H1 (cell line): ENCODE measurements at regions not wholly inside any gene's neighbourhood (a gene's known extent, or its start where the extent isn't known, plus 50 kb on each side); places are given as distances from the start of the nearest gene placed in this dataset.

Experiments used
- CTCF ChIA-PET: fragments of 300-600 bp; sonication (Branson Sonifier 250); formaldehyde crosslinking; loops from one replicate; lab custom pipeline; 2021; ENCODE audit not compliant: partially characterized antibody; lab: Charles Lee
- POLR2A ChIA-PET: fragments of 300-600 bp; sonication (Branson Sonifier 250); formaldehyde crosslinking; loops from one replicate; lab custom pipeline; 2021; ENCODE audit warnings: inconsistent platforms; ENCODE audit not compliant: partially characterized antibody; lab: Charles Lee
- DNase-seq, 2 experiments: peaks; one replicate each; pipeline versions ENCODE4 v3.0.0 to v3.0.0-alpha.2; 2010 to 2022; ENCODE audit warnings: low spot score in 2 of 2, low read depth in 1 of 2, mixed read lengths in 1 of 2
- FAIRE-seq: peaks from 2 replicates; lab custom pipeline; 2011; peaks lifted over from hg19 to GRCh38; lab: Jason Lieb, UNC
- H2AFZ ChIP-seq: 2 replicates; pipeline ENCODE4 v1.8.1; 2012; ENCODE audit warnings: low read length, inconsistent platforms
- H2AK5ac ChIP-seq: 2 replicates; pipeline ENCODE4 v1.6.1; 2013; ENCODE audit warnings: low read depth, low read length
- H2BK120ac ChIP-seq: replicated peaks from 2 replicates; pipeline ENCODE3; 2013; ENCODE audit warnings: low read depth, low read length, inconsistent platforms
- H2BK12ac ChIP-seq: 2 replicates; pipeline ENCODE4 v1.6.1; 2013; ENCODE audit warnings: low read depth, low read length
- H2BK15ac ChIP-seq: 2 replicates; pipeline ENCODE4 v1.6.1; 2013; ENCODE audit warnings: low read length
- H2BK20ac ChIP-seq: 2 replicates; pipeline ENCODE4 v1.6.1; 2013; ENCODE audit warnings: low read length
- H2BK5ac ChIP-seq: 2 replicates; pipeline ENCODE4 v1.6.1; 2013; ENCODE audit warnings: low read depth, low read length
- H3K14ac ChIP-seq: 2 replicates; pipeline ENCODE4 v1.6.1; 2013; ENCODE audit warnings: inconsistent platforms; ENCODE audit not compliant: insufficient read length
- H3K18ac ChIP-seq: 2 replicates; pipeline ENCODE4 v1.6.1; 2013; ENCODE audit warnings: low read length; ENCODE audit errors: extremely low read depth
- H3K23ac ChIP-seq: 2 replicates; pipeline ENCODE4 v1.6.1; 2013; ENCODE audit warnings: inconsistent platforms; ENCODE audit not compliant: insufficient read length
- H3K23me2 ChIP-seq: 2 replicates; pipeline ENCODE4 v1.6.1; 2013; ENCODE audit warnings: low read depth, low read length
- H3K27ac ChIP-seq: 2 replicates; pipeline ENCODE4 v1.6.1; 2011; ENCODE audit warnings: low read depth, low read length, inconsistent platforms
- H3K27me3 ChIP-seq, 4 experiments: replicated peaks in 1 of 4; 1 replicate in 1 of 4; 2 replicates in 3 of 4; pipeline versions ENCODE4 v1.6.1 to v1.8.1; 2011 to 2013; ENCODE audit warnings: low read length in 3 of 4, mild to moderate bottlenecking in 3 of 4, inconsistent platforms in 2 of 4, mixed read lengths in 2 of 4, moderate library complexity in 1 of 4; ENCODE audit not compliant: control insufficient read depth in 3 of 4, insufficient read depth in 3 of 4; ENCODE audit errors: extremely low read depth in 1 of 4
- H3K36me3 ChIP-seq, 4 experiments: 2 replicates each; pipeline versions ENCODE4 v1.6.1 to v1.8.1; 2011 to 2013; ENCODE audit warnings: mild to moderate bottlenecking in 4 of 4, low read length in 3 of 4, moderate library complexity in 2 of 4, control low read depth in 1 of 4, inconsistent platforms in 1 of 4; ENCODE audit not compliant: insufficient read depth in 4 of 4, control insufficient read depth in 2 of 4
- H3K4ac ChIP-seq: replicated peaks from 2 replicates; pipeline ENCODE3; 2013; ENCODE audit warnings: low read length, low read depth, mixed read lengths, inconsistent platforms; ENCODE audit not compliant: insufficient read length
- H3K4me1 ChIP-seq, 4 experiments: replicated peaks in 1 of 4; 1 replicate in 1 of 4; 2 replicates in 3 of 4; pipeline versions ENCODE4 v1.6.1 to v1.8.1; 2011 to 2013; ENCODE audit warnings: low read length in 3 of 4, inconsistent platforms in 2 of 4, mixed read lengths in 1 of 4; ENCODE audit not compliant: insufficient read depth in 4 of 4, control insufficient read depth in 3 of 4
- H3K4me2 ChIP-seq, 2 experiments: 2 replicates each; pipeline versions ENCODE4 v1.6.1 to v1.8.1; 2011 to 2013; ENCODE audit warnings: low read depth in 2 of 2, low read length in 2 of 2, control low read depth in 1 of 2, inconsistent platforms in 1 of 2, mild to moderate bottlenecking in 1 of 2; ENCODE audit not compliant: insufficient read depth in 1 of 2
- H3K4me3 ChIP-seq, 4 experiments: fragments of 200-600, 300-600 bp in 1 of 4; sonication (generic), shearing (Covaris generic), sonication (Bioruptor Twin) in 1 of 4; 2 replicates each; pipeline versions ENCODE4 v1.5.1 to v1.8.1; 2011 to 2016; ENCODE audit warnings: low read length in 4 of 4, low read depth in 3 of 4, control low read depth in 2 of 4, inconsistent platforms in 2 of 4, mild to moderate bottlenecking in 2 of 4, mixed read lengths in 1 of 4, moderate library complexity in 1 of 4; ENCODE audit not compliant: insufficient read depth in 2 of 4; ENCODE audit errors: extremely low read depth in 1 of 4
- H3K56ac ChIP-seq: replicated peaks from 2 replicates; pipeline ENCODE3; 2013; ENCODE audit warnings: low read depth, mild to moderate bottlenecking, mixed read lengths, low read length, inconsistent platforms; ENCODE audit not compliant: insufficient read length
- H3K79me1 ChIP-seq: 2 replicates; pipeline ENCODE4 v1.6.1; 2013; ENCODE audit warnings: low read depth, low read length, control low read depth
- H3K79me2 ChIP-seq, 2 experiments: 2 replicates each; pipeline versions ENCODE4 v1.6.1 to v1.8.1; 2012 to 2013; ENCODE audit warnings: low read length in 2 of 2, mild to moderate bottlenecking in 2 of 2, inconsistent platforms in 1 of 2; ENCODE audit not compliant: insufficient read depth in 2 of 2, control insufficient read depth in 1 of 2
- H3K9ac ChIP-seq, 4 experiments: replicated peaks in 1 of 4; 1 replicate in 1 of 4; 2 replicates in 3 of 4; pipeline versions ENCODE4 v1.6.1 to v1.8.1; 2011 to 2013; ENCODE audit warnings: low read depth in 3 of 4, low read length in 3 of 4, control low read depth in 2 of 4, mild to moderate bottlenecking in 2 of 4, moderate library complexity in 2 of 4, inconsistent platforms in 1 of 4; ENCODE audit errors: extremely low read depth in 1 of 4
- H3K9me3 ChIP-seq, 2 experiments: 2 replicates each; pipeline versions ENCODE4 v1.6.1 to v1.8.1; 2012 to 2013; ENCODE audit warnings: mild to moderate bottlenecking in 2 of 2, moderate library complexity in 2 of 2, control low read depth in 1 of 2, inconsistent platforms in 1 of 2, low read depth in 1 of 2, low read length in 1 of 2, mixed read lengths in 1 of 2; ENCODE audit not compliant: insufficient read depth in 2 of 2
- H4K20me1 ChIP-seq, 2 experiments: replicated peaks in 1 of 2; 2 replicates each; pipeline versions ENCODE3 to v1.8.1; 2011 to 2013; ENCODE audit warnings: inconsistent platforms in 2 of 2, low read length in 2 of 2, mild to moderate bottlenecking in 1 of 2; ENCODE audit not compliant: insufficient read depth in 2 of 2, control insufficient read depth in 1 of 2
- H4K5ac ChIP-seq: 2 replicates; pipeline ENCODE4 v1.6.1; 2013; ENCODE audit warnings: low read length, low read depth, mixed read lengths, inconsistent platforms; ENCODE audit not compliant: insufficient read length
- H4K8ac ChIP-seq: 2 replicates; pipeline ENCODE4 v1.8.0; 2013; ENCODE audit warnings: mild to moderate bottlenecking, moderate library complexity, low read length, inconsistent platforms; ENCODE audit not compliant: insufficient read depth; ENCODE audit errors: extremely low read depth
- H4K91ac ChIP-seq: replicated peaks from 2 replicates; pipeline ENCODE3; 2013; ENCODE audit warnings: low read length, mixed read lengths, inconsistent platforms; ENCODE audit not compliant: insufficient read length
- E2F6 ChIP-seq: IDR thresholded peaks from 2 replicates; pipeline ENCODE4 v1.6.1; 2012; ENCODE audit warnings: inconsistent platforms
- EP300 ChIP-seq, 2 experiments: IDR thresholded peaks; 1 replicate in 1 of 2; 2 replicates in 1 of 2; pipeline ENCODE4 v1.6.1; 2011 to 2012; ENCODE audit warnings: low read depth in 2 of 2, low read length in 2 of 2, mild to moderate bottlenecking in 2 of 2, borderline replicate concordance in 1 of 2, inconsistent platforms in 1 of 2, moderate library complexity in 1 of 2
- HDAC6 ChIP-seq: IDR thresholded peaks from one replicate; pipeline ENCODE4 v1.7.1; 2012; ENCODE audit warnings: low read depth, mild to moderate bottlenecking, inconsistent platforms, low read length, moderate library complexity
- KDM5A ChIP-seq: fragments of 200-600 bp; IDR thresholded peaks from 2 replicates; pipeline ENCODE4 v1.7.1; 2012; ENCODE audit warnings: mild to moderate bottlenecking, low read length, inconsistent platforms, mixed read lengths
- PHF8 ChIP-seq: fragments of 200-600 bp; sonication (generic); conservative IDR thresholded peaks from 2 replicates; pipeline ENCODE4 v1.7.1; 2012; ENCODE audit warnings: low read depth, mild to moderate bottlenecking, inconsistent platforms, low read length, moderate library complexity
- POLR2AphosphoS5 ChIP-seq: IDR thresholded peaks from 2 replicates; pipeline ENCODE4 v1.6.1; 2011; ENCODE audit warnings: low read depth, low read length
- POU5F1 ChIP-seq: IDR thresholded peaks from 2 replicates; pipeline ENCODE4 v1.6.1; 2011; ENCODE audit warnings: low read depth, mild to moderate bottlenecking, low read length, moderate library complexity
- SP2 ChIP-seq: IDR thresholded peaks from 2 replicates; pipeline ENCODE4 v1.6.1; 2012; ENCODE audit warnings: mild to moderate bottlenecking, low read length, inconsistent platforms
- TAF7 ChIP-seq: optimal IDR thresholded peaks from 2 replicates; pipeline ENCODE3; 2011; ENCODE audit warnings: low read depth, mild to moderate bottlenecking, inconsistent platforms, low read length, moderate library complexity, borderline replicate concordance
- TBP ChIP-seq: IDR thresholded peaks from 2 replicates; pipeline ENCODE4 v1.6.1; 2011; ENCODE audit warnings: low read depth, low read length, improper control_type of control experiment
- WGBS, 2 experiments: shearing (Covaris generic) in 1 of 2; methylation state at CpG; one replicate each; pipeline versions ENCODE4 v1.1.6 to v1.1.7; 2013 to 2015; ENCODE audit warnings: low lambda C conversion rate in 2 of 2, mixed read lengths in 2 of 2, inconsistent platforms in 1 of 2, low coverage in 1 of 2, missing lambda C conversion rate in 1 of 2; ENCODE audit not compliant: insufficient replicate concordance in 2 of 2, insufficient coverage in 1 of 2, insufficient read length in 1 of 2; ENCODE audit errors: extremely low coverage in 1 of 2, missing lambda C conversion rate in 1 of 2; 5-methylcytosine and 5-hydroxymethylcytosine counted together
- TF ChIP-seq, protein P1 (sequence below), 3 experiments: IDR thresholded peaks; 1 replicate in 2 of 3; 2 replicates in 1 of 3; pipeline versions ENCODE4 v1.5.1 to v1.6.1; 2011; ENCODE audit warnings: low read length in 3 of 3, mild to moderate bottlenecking in 3 of 3, inconsistent platforms in 2 of 3, low read depth in 1 of 3, moderate library complexity in 1 of 3; ENCODE audit not compliant: insufficient read depth in 1 of 3; ENCODE audit errors: control extremely low read depth in 1 of 3

- H2BK5ac ChIP-seq: no peak overlapping the region
- H3K79me2 ChIP-seq: no peaks in the 10 kb centered on the region
- H3K14ac ChIP-seq: no peak overlapping the region
- TF ChIP-seq, protein P1, sequence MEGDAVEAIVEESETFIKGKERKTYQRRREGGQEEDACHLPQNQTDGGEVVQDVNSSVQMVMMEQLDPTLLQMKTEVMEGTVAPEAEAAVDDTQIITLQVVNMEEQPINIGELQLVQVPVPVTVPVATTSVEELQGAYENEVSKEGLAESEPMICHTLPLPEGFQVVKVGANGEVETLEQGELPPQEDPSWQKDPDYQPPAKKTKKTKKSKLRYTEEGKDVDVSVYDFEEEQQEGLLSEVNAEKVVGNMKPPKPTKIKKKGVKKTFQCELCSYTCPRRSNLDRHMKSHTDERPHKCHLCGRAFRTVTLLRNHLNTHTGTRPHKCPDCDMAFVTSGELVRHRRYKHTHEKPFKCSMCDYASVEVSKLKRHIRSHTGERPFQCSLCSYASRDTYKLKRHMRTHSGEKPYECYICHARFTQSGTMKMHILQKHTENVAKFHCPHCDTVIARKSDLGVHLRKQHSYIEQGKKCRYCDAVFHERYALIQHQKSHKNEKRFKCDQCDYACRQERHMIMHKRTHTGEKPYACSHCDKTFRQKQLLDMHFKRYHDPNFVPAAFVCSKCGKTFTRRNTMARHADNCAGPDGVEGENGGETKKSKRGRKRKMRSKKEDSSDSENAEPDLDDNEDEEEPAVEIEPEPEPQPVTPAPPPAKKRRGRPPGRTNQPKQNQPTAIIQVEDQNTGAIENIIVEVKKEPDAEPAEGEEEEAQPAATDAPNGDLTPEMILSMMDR (IDR thresholded peaks at IDR 0.05; ENCODE audit: control extremely low read depth in 1 of 3, insufficient read depth in 1 of 3, low read depth in 1 of 3, low read length in 3 of 3): no peak
- TF ChIP-seq EP300 (IDR thresholded peaks at IDR 0.05; ENCODE audit: borderline replicate concordance in 1 of 2, low read depth in 2 of 2, low read length in 2 of 2) (no peak), POU5F1 (no peak), SP2 (no peak), TAF7 (no peak), KDM5A (no peak), POLR2AphosphoS5 (no peak), HDAC6 (no peak), PHF8 (no peak), E2F6 (no peak), TBP (no peak)
These were observed 51.8 kb upstream of the PAX1 start for GRCh38 chr20:21653628-21654027.

More at GRCh38 chr20:21653628-21654027, 51.8 kb upstream of the PAX1 start:
- no peaks in the 10 kb centered on the region for H3K9me3 ChIP-seq
- H3K4me3 ChIP-seq: no peak overlapping the region
- no peaks in the 10 kb centered on the region for H3K23me2 ChIP-seq
- H3K4me2 ChIP-seq: no peak overlapping the region
- H4K8ac ChIP-seq: no peak overlapping the region
- no peak overlapping the region for H3K23ac ChIP-seq
- no peak overlapping the region for H2AK5ac ChIP-seq
- no peak overlapping the region for H3K4ac ChIP-seq
- H3K27ac ChIP-seq: no peak overlapping the region
- H3K36me3 ChIP-seq: no peaks in the 10 kb centered on the region
- H3K56ac ChIP-seq: no peak overlapping the region
- no peaks in the 10 kb centered on the region for H3K79me1 ChIP-seq
- H2AFZ ChIP-seq: no peak overlapping the region
- CTCF ChIA-PET: interaction anchor here (0.7 to 3.5 kb wide), 13 partner anchors 10 to 113 kb away, joined by 3 to 16 read pairs (median 5); no protein-coding TSS in a partner anchor
- no peak overlapping the region for H3K9ac ChIP-seq
- 91% methylated on average over 4 of the region's 4 CpGs; no CpG with 5 or more reads in 1 of the 2 experiments for WGBS, 2 experiments
- H3K4me1 ChIP-seq: no peaks in the 10 kb centered on the region
- H2BK12ac ChIP-seq: no peak overlapping the region
- no peak overlapping the region for H2BK15ac ChIP-seq
- H3K27me3 ChIP-seq: no peaks in the 10 kb centered on the region
- no peak for DNase-seq
- no peak overlapping the region for H2BK20ac ChIP-seq
- H4K20me1 ChIP-seq: no peaks in the 10 kb centered on the region
- no peak for FAIRE-seq
- POLR2A ChIA-PET: no interaction called here
- no peak overlapping the region for H4K5ac ChIP-seq
- no peak overlapping the region for H4K91ac ChIP-seq
- H2BK120ac ChIP-seq: no peak overlapping the region
- no peak overlapping the region for H3K18ac ChIP-seq
